HCT116 (cell line): ENCODE measurements at regions not wholly inside any gene's neighbourhood (a gene's known extent, or its start where the extent isn't known, plus 50 kb on each side); places are given as distances from the start of the nearest gene placed in this dataset.
A peak's percentile ranks its signal among the peaks of the same experiment; 100 is the strongest.

Experiments
- ATAC-seq: fragments of 200-7000 bp; cut with Tn5 transposase; 2 replicates; pipeline ENCODE4 v1.9.1; 2020; ENCODE audit warnings: mild to moderate bottlenecking, moderate library complexity
- BruUV-seq: library from RNA; stranded (reverse); fragments of 400-500 nt; replicated peaks from 2 replicates; lab custom pipeline; 2021; lab: Mats Ljungman, UMichigan
- CTCF ChIA-PET: fragments of 300-600 bp; sonication (Branson Sonifier 250); formaldehyde crosslinking; loops from one replicate; lab custom pipeline; 2021; ENCODE audit warnings: antibody characterized with exemption; lab: Charles Lee
- POLR2A ChIA-PET: fragments of 300-600, 350-600 bp; sonication (Branson Sonifier 250); formaldehyde crosslinking; loops from one replicate; lab custom pipeline; 2021; ENCODE audit warnings: antibody characterized with exemption; lab: Charles Lee
- RAD21 ChIA-PET, 2 experiments: fragments of 300-600 bp; sonication (Branson Sonifier 250); formaldehyde crosslinking; loops; one replicate each; lab custom pipeline; 2023; ENCODE audit warnings: low total read pairs in 2 of 2; ENCODE audit not compliant: uncharacterized antibody in 2 of 2, unreplicated experiment in 2 of 2, low non-redundant PET in 1 of 2; lab: Charles Lee
- DNase-seq: peaks from one replicate; pipeline ENCODE4 v3.0.0-alpha.2; 2010; ENCODE audit warnings: low read depth, low spot score
- H2AFZ ChIP-seq: fragments of 200-600 bp; shearing (Covaris generic), sonication (generic); 2 replicates; pipeline ENCODE4 v1.6.1; 2017; ENCODE audit warnings: low read depth, mixed run types, mixed read lengths, antibody characterized with exemption, low read length; ENCODE audit not compliant: poor library complexity, severe bottlenecking
- H3K27ac ChIP-seq: 2 replicates; pipeline ENCODE4 v1.5.1; 2012; ENCODE audit warnings: low read depth, low read length
- H3K27me3 ChIP-seq: fragments of 200-600 bp; sonication (generic); 2 replicates; pipeline ENCODE4 v1.6.1; 2016; ENCODE audit warnings: mixed run types, low read length, mixed read lengths; ENCODE audit not compliant: insufficient read depth
- H3K36me3 ChIP-seq, 2 experiments: fragments of 200-500 bp in 1 of 2; fragments of 200-600 bp in 1 of 2; sonication (Bioruptor generic) in 1 of 2; sonication (generic) in 1 of 2; 2 replicates each; pipeline versions ENCODE4 v1.5.1 to v1.6.1; 2014 to 2016; ENCODE audit warnings: low read length in 2 of 2, inconsistent platforms in 1 of 2, mixed read lengths in 1 of 2, mixed run types in 1 of 2; ENCODE audit not compliant: insufficient read depth in 2 of 2, control insufficient read depth in 1 of 2
- H3K4me1 ChIP-seq, 2 experiments: fragments of 200-600 bp in 1 of 2; sonication (generic) in 1 of 2; 2 replicates each; pipeline versions ENCODE4 v1.5.1 to v1.6.1; 2012 to 2017; ENCODE audit warnings: low read length in 2 of 2, inconsistent platforms in 1 of 2, mild to moderate bottlenecking in 1 of 2, mixed read lengths in 1 of 2, mixed run types in 1 of 2, moderate library complexity in 1 of 2; ENCODE audit not compliant: insufficient read depth in 2 of 2, control insufficient read depth in 1 of 2
- H3K4me2 ChIP-seq: fragments of 200-600 bp; sonication (generic); 2 replicates; pipeline ENCODE4 v1.6.1; 2017; ENCODE audit warnings: mixed run types, low read length, mixed read lengths
- H3K4me3 ChIP-seq, 2 experiments: fragments of 200-600 bp in 1 of 2; sonication (generic) in 1 of 2; replicated peaks in 1 of 2; 2 replicates each; pipeline ENCODE4 v1.5.1; 2011 to 2016; ENCODE audit warnings: low read length in 2 of 2, control low read depth in 1 of 2, low read depth in 1 of 2, mild to moderate bottlenecking in 1 of 2, mixed read lengths in 1 of 2, mixed run types in 1 of 2
- H3K79me2 ChIP-seq: fragments of 200-600 bp; sonication (generic); 2 replicates; pipeline ENCODE4 v1.6.1; 2017; ENCODE audit warnings: mild to moderate bottlenecking, mixed run types, low read length, moderate library complexity, mixed read lengths; ENCODE audit not compliant: insufficient read depth
- H3K9ac ChIP-seq: fragments of 200-600 bp; sonication (generic); 2 replicates; pipeline ENCODE4 v1.6.1; 2016; ENCODE audit warnings: low read length, mixed read lengths
- H3K9me2 ChIP-seq: fragments of 200-600 bp; sonication (generic), shearing (Covaris generic); 2 replicates; pipeline ENCODE4 v1.6.1; 2017; ENCODE audit warnings: mixed run types, mild to moderate bottlenecking, moderate library complexity; ENCODE audit not compliant: insufficient read depth
- H3K9me3 ChIP-seq, 2 experiments: fragments of 200-500 bp in 1 of 2; fragments of 200-600 bp in 1 of 2; sonication (Bioruptor generic) in 1 of 2; sonication (generic) in 1 of 2; 2 replicates each; pipeline ENCODE4 v1.6.1; 2014 to 2017; ENCODE audit warnings: low read length in 2 of 2, mixed read lengths in 2 of 2, inconsistent platforms in 1 of 2, low read depth in 1 of 2, mild to moderate bottlenecking in 1 of 2, mixed run types in 1 of 2, moderate library complexity in 1 of 2; ENCODE audit not compliant: control insufficient read depth in 1 of 2, insufficient read depth in 1 of 2
- H4K20me1 ChIP-seq: fragments of 200-600 bp; sonication (generic), shearing (Covaris generic); 2 replicates; pipeline ENCODE4 v1.6.1; 2017; ENCODE audit warnings: mixed run types, mild to moderate bottlenecking, moderate library complexity; ENCODE audit not compliant: insufficient read depth
- CBX3 ChIP-seq: IDR thresholded peaks from 2 replicates; pipeline ENCODE4 v1.6.1; 2012; ENCODE audit warnings: low read depth
- JUND ChIP-seq: IDR thresholded peaks from 2 replicates; pipeline ENCODE4 v1.6.1; 2012
- POLR2A ChIP-seq: IDR thresholded peaks from 2 replicates; pipeline ENCODE4 v1.7.0; 2011; ENCODE audit warnings: borderline replicate concordance; ENCODE audit not compliant: insufficient read depth, insufficient read length; ENCODE audit errors: extremely low read depth
- POLR2AphosphoS5 ChIP-seq: IDR thresholded peaks from 2 replicates; pipeline ENCODE4 v1.6.1; 2011; ENCODE audit warnings: mild to moderate bottlenecking, low read depth, low read length, moderate library complexity
- RAD21 ChIP-seq: IDR thresholded peaks from 2 replicates; pipeline ENCODE4 v1.6.1; 2012; ENCODE audit warnings: low read depth, mild to moderate bottlenecking
- SP1 ChIP-seq: IDR thresholded peaks from 2 replicates; pipeline ENCODE4 v1.6.1; 2012; ENCODE audit warnings: low read depth
- SRF ChIP-seq: IDR thresholded peaks from 2 replicates; pipeline ENCODE4 v1.6.1; 2012; ENCODE audit warnings: low read depth
- TCF7L2 ChIP-seq: IDR thresholded peaks from 2 replicates; pipeline ENCODE4 v1.7.0; 2011; ENCODE audit warnings: borderline replicate concordance, inconsistent platforms; ENCODE audit not compliant: insufficient read depth, insufficient read length; ENCODE audit errors: extremely low read depth
- YY1 ChIP-seq: IDR thresholded peaks from 2 replicates; pipeline ENCODE4 v1.6.1; 2011; ENCODE audit warnings: low read length, low read depth, moderate library complexity, mild to moderate bottlenecking; ENCODE audit not compliant: insufficient replicate concordance; ENCODE audit errors: extremely low read depth
- ZFX ChIP-seq: fragments of 450-650 bp; IDR thresholded peaks from 2 replicates; pipeline ENCODE4 v1.6.1; 2017
- intact Hi-C: fragments of 100-400 bp; cut with micrococcal nuclease; formaldehyde crosslinking; loops from 2 replicates; pipeline ENCODE4 v1.10.0; 2022
- TF ChIP-seq, protein P1 (sequence below), 3 experiments: fragments of 200-600 bp in 1 of 3; sonication (generic) in 1 of 3; IDR thresholded peaks in 2 of 3; conservative IDR thresholded peaks in 1 of 3; 2 replicates each; pipeline ENCODE4 v1.5.1; 2012 to 2017; ENCODE audit warnings: low read depth in 2 of 3, low read length in 2 of 3, antibody characterized with exemption in 1 of 3, borderline replicate concordance in 1 of 3, control low read depth in 1 of 3, mild to moderate bottlenecking in 1 of 3, mixed read lengths in 1 of 3, mixed run types in 1 of 3, moderate library complexity in 1 of 3; ENCODE audit not compliant: insufficient read depth in 1 of 3
- TF ChIP-seq, protein P2 (sequence below): IDR thresholded peaks from 2 replicates; pipeline ENCODE4 v1.6.1; 2012; ENCODE audit warnings: low read depth

- CTCF ChIA-PET: interaction anchor here (0.6 to 1.3 kb wide), 5 partner anchors 9 to 48 kb away, joined by 3 to 4 read pairs (median 3); no protein-coding TSS in a partner anchor
- Histone ChIP-seq H3K27ac (no peak overlapping the region), H3K27me3 (no peaks in the 10 kb centered on the region), H3K4me2 (no peak overlapping the region), H2AFZ (peak overlapping the region; percentile 88), H3K79me2 (no peaks in the 10 kb centered on the region), H3K4me1 (no peaks in the 10 kb centered on the region), H3K4me3 (no peak overlapping the region), H4K20me1 (no peaks in the 10 kb centered on the region), H3K9ac (no peak overlapping the region), H3K9me3 (no peaks in the 10 kb centered on the region), H3K9me2 (0 out of 2 replicates have a peak, but pooled peaks cover 2% of the 10 kb centered on the region), H3K36me3 (no peaks in the 10 kb centered on the region)
- RAD21 ChIA-PET: no interaction called here
- POLR2A ChIA-PET: no interaction called here
- BruUV-seq: no TSS peak
- intact Hi-C loops: no loop called here
- TF ChIP-seq ZFX: no peak
- TF ChIP-seq, protein P1, sequence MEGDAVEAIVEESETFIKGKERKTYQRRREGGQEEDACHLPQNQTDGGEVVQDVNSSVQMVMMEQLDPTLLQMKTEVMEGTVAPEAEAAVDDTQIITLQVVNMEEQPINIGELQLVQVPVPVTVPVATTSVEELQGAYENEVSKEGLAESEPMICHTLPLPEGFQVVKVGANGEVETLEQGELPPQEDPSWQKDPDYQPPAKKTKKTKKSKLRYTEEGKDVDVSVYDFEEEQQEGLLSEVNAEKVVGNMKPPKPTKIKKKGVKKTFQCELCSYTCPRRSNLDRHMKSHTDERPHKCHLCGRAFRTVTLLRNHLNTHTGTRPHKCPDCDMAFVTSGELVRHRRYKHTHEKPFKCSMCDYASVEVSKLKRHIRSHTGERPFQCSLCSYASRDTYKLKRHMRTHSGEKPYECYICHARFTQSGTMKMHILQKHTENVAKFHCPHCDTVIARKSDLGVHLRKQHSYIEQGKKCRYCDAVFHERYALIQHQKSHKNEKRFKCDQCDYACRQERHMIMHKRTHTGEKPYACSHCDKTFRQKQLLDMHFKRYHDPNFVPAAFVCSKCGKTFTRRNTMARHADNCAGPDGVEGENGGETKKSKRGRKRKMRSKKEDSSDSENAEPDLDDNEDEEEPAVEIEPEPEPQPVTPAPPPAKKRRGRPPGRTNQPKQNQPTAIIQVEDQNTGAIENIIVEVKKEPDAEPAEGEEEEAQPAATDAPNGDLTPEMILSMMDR (IDR thresholded peaks at IDR 0.05 in 2 of 3, conservative IDR thresholded peaks at IDR 0.05 in 1 of 3; ENCODE audit: borderline replicate concordance in 1 of 3, insufficient read depth in 1 of 3, low read depth in 2 of 3, low read length in 2 of 3): peak; percentile 23 to 52 (median 35); a peak in 5 of 6 replicates
- 0 out of 2 replicates have a peak, but pooled peaks have one; percentile 24 for TF ChIP-seq RAD21
- DNase-seq (no peak), ATAC-seq (peak; percentile 68)
Measured at GRCh38 chr12:29024117-29024516, 125.0 kb upstream of the FAR2 start.

GRCh38 chr12:29025937-29026336, 123.1 kb upstream of the FAR2 start:
- BruUV-seq: no TSS peak
- no peaks in the 10 kb centered on the region for H3K79me2 ChIP-seq
- H2AFZ ChIP-seq: no peak overlapping the region
- POLR2A ChIA-PET: no interaction called here
- CTCF ChIA-PET: no interaction called here
- H3K4me1 ChIP-seq: no peaks in the 10 kb centered on the region
- H3K9me2 ChIP-seq: 0 out of 2 replicates have a peak, but pooled peaks cover 2% of the 10 kb centered on the region
- H3K4me3 ChIP-seq: no peak overlapping the region
- RAD21 ChIA-PET: no interaction called here
- H3K27me3 ChIP-seq: no peaks in the 10 kb centered on the region
- intact Hi-C loops: loop anchor here (5.0 kb wide), 1 partner anchor 1169 kb away; no protein-coding TSS in a partner anchor
- no peaks in the 10 kb centered on the region for H4K20me1 ChIP-seq
- no peak overlapping the region for H3K9ac ChIP-seq
- ATAC-seq (no peak), DNase-seq (no peak)
- no peak overlapping the region for H3K4me2 ChIP-seq
- H3K27ac ChIP-seq: no peak overlapping the region
- no peaks in the 10 kb centered on the region for H3K36me3 ChIP-seq
- H3K9me3 ChIP-seq: no peaks in the 10 kb centered on the region
- TF ChIP-seq YY1 (no peak), JUND (no peak), ZFX (no peak), CBX3 (no peak), POLR2AphosphoS5 (no peak), SP1 (no peak), SRF (no peak), TCF7L2 (no peak), POLR2A (no peak)
- TF ChIP-seq, protein P1 (IDR thresholded peaks at IDR 0.05 in 2 of 3, conservative IDR thresholded peaks at IDR 0.05 in 1 of 3; ENCODE audit: borderline replicate concordance in 1 of 3, insufficient read depth in 1 of 3, low read depth in 2 of 3, low read length in 2 of 3): no peak
- TF ChIP-seq, protein P2, sequence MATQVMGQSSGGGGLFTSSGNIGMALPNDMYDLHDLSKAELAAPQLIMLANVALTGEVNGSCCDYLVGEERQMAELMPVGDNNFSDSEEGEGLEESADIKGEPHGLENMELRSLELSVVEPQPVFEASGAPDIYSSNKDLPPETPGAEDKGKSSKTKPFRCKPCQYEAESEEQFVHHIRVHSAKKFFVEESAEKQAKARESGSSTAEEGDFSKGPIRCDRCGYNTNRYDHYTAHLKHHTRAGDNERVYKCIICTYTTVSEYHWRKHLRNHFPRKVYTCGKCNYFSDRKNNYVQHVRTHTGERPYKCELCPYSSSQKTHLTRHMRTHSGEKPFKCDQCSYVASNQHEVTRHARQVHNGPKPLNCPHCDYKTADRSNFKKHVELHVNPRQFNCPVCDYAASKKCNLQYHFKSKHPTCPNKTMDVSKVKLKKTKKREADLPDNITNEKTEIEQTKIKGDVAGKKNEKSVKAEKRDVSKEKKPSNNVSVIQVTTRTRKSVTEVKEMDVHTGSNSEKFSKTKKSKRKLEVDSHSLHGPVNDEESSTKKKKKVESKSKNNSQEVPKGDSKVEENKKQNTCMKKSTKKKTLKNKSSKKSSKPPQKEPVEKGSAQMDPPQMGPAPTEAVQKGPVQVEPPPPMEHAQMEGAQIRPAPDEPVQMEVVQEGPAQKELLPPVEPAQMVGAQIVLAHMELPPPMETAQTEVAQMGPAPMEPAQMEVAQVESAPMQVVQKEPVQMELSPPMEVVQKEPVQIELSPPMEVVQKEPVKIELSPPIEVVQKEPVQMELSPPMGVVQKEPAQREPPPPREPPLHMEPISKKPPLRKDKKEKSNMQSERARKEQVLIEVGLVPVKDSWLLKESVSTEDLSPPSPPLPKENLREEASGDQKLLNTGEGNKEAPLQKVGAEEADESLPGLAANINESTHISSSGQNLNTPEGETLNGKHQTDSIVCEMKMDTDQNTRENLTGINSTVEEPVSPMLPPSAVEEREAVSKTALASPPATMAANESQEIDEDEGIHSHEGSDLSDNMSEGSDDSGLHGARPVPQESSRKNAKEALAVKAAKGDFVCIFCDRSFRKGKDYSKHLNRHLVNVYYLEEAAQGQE: no peak
